ENCODE measurements at regions not wholly inside any gene's neighbourhood (a gene's known extent, or its start where the extent isn't known, plus 50 kb on each side); places are given as distances from the start of the nearest gene placed in this dataset.

- no peak for DNase-seq
Measured at GRCh38 chr2:145841973-145842372, 1322.1 kb upstream of the ZEB2 start.

GRCh38 chr2:145836986-145837385, 1317.1 kb upstream of the ZEB2 start:
- no peak for DNase-seq

- no peak for DNase-seq
Measured at GRCh38 chr2:145835665-145836064, 1315.7 kb upstream of the ZEB2 start.

- DNase-seq, result no peak
Measured at GRCh38 chr2:145832681-145833080, 1312.8 kb upstream of the ZEB2 start.

DNA sequence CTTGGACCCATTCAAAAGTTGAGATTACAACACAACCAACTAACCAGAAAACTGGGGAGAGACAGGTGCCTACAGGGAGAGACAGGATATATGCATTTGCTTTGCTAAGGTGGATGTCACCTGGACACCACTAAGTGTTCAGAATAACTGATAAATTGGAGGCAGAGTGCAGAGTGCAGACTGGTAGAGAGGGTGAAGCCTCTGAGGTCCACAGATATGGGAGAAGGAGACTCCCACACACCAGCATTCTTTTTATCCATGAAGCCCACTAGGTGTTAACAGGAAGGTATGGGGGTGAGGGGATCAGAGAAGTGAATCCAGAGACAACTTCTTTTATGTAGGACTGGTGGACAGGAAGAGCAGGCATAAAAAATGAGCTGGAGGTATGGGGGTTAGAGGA, 1310.0 kb upstream of the ZEB2 start:
- DNase-seq, result no peak

DNA sequence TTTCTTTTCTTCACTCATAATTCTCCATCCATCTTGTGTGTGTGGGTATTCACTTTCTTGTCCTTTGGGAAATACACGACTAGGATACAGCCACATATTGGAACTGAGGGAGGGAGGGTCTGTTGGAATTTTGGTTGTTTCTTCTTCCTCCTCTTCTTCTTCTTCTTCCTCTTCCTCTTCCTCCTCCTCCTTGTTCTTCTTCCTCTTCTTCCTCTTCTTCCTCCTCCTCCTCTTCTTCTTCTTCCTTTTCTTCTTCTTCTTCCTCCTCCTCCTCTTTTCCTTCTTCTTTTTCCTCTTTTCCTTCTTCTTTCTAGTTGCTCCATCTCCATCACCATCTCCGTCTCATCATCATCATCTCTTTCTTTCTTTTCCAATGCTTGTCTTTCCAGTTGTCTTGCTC, 1307.3 kb upstream of the ZEB2 start:
- no peak for DNase-seq

GRCh38 chr2:145824384-145824783, 1304.5 kb upstream of the ZEB2 start:
- DNase-seq, result no peak

- DNase-seq, result no peak
Measured at GRCh38 chr2:145822892-145823534, 1303.1 kb upstream of the ZEB2 start.

GRCh38 chr2:145820651-145821050, 1300.7 kb upstream of the ZEB2 start:
- DNase-seq, result no peak

GRCh38 chr2:145818890-145819504, 1299.1 kb upstream of the ZEB2 start:
- DNase-seq, result no peak

DNA sequence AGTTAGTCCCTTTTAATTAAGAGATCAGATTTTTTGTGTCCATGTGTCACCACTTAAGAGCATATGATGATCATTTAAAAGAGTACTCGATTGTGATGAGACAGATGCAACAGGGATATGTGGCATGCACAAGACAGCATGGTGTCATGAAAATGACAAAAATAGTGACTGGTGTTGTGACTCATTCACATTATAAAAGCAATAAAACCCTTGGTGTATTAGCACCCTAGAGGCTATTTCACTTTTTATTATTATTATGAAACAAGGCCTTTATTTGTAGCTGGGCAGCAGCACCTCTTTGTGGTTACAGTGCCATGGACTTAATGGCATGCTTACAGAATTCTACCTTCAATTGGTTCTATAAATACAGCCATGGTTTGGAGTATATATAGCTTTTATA, 1296.0 kb upstream of the ZEB2 start:
- DNase-seq, result no peak

DNA sequence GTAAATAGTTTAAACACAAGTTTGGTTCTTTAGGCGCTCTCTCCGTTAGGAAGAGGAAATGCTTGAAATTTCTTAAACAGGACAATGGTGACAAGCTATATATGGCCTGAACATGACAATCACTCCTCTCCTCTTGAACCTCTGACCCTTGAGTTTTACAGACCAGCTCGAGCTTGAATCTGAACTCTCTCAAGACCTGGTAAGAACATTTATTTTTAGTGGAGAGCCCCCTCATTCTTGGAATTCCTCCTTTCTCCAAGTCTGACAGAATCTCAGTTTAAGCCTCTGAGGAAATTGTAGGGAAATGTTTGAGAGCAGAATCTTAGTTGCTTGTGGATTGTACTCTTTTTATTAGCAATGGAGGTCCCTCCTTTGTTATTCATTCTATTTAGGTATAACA, 1293.6 kb upstream of the ZEB2 start:
- DNase-seq, result no peak

DNA sequence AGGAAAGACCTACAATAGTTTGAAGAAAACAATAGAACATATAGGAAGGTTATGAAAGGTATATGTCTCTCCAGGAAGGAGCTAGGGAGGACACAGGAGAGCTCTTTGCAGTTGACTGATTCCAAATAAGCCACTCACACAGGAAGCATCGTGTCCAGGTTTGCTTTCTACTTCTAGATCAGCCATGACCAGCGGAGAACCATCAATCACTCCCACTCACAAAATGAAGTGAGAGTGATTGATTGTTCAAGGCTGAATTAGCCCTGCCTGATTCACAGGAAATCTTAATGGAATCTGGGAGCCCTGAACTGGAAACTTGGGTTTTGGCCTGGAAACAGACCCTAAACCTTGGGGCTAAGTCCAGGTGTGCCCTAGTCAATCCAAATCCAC, 1292.2 kb upstream of the ZEB2 start:
- no peak for DNase-seq

DNA sequence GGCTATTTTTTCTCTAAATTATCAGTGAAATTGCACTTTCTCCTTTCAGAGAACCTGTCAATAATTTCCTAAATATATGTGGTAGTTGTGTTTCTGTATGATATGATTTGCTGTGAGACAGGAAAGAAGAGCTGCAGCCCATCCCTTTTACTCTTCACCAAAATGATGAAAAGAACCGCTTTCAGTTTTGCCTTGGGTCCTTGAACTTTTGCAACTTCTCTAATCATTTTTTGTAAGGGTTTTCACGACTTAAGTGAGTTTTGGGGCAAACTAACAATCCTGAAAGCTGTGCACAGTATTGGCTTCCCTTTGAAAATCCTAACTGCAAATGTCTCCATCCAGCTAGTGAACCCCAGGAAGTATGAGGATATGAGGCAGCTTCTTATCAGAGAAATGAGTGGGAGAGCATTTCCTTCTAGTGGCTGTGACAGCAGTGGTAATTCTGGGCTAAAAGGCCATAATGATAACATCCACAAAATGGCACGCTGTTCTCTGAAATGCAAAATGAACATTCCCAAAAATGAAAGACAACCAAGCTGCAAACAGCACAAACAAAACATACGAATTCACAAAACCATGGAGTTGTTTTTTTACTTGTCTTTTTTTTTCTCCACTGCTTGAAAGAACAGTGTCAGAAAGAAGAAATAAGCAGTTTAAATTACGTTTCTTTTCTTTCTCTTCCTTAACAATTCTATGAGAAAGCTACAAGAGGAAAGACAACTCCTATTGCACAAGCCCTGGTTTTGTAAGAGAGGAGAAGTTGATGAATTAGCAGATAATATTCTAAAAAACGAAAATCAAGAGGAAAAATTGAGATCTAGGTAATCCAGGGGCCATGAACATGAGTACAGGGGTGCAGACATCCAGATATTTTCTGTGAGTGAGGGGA, 1291.6 kb upstream of the ZEB2 start:
- no peak for DNase-seq

- DNase-seq, result no peak
Measured at GRCh38 chr2:145807968-145808367, 1288.0 kb upstream of the ZEB2 start.

DNA sequence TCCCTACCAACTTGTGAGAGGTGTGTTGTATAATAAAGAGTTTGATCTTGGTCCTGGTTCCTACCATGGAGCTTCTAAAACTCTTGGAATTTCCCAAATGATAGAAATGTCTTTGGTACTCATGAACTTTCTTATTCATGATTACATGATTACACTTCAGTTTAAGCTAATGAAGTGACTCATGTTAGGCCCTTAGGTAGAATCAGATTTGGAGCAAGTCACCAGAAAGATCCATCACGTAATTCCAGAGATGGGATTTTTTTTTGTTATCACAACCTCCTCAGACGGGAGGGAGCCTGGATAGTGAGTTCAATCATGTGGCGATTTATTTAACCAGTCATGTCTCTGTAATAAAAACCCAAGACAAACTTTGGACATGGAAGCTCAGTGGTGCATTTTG, 1287.6 kb upstream of the ZEB2 start:
- DNase-seq, result no peak

DNA sequence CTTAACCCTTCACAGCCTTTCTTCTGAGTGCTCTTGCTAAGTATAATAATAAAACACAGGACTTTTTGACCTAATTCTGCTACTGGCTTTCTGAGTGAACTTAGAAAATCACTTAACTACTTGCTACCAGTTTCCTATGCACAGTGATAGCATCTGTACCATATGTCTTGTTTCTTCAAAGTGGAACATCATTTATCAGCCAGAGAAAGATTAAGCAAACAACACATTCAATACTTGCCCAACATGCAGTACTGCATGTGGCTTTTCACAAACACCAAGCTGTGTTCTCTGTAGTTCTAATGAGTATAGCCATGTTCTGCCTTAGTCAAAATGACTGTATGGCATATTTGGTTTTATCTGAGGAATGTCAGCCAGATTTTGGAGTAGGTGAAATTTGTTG, 1286.6 kb upstream of the ZEB2 start:
- DNase-seq, result no peak

DNA sequence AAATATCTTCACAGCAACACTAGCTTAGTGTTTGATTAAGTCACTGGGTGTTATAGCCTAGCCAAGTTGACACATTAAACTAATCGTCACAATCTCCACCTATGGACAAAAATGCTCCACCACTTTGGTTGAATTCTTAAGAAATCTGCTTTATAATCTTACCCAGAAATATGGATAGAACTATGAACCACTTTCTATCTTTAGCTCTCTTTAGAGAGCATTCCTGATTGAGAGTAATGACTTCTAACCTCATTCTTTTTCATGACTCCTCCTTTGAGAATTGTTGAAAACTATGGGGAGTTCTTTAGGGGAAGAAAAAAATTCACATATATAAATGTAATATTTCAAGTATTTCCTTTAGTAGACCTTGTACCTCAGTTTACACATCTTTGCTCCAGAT, 1282.2 kb upstream of the ZEB2 start:
- DNase-seq, result no peak

- DNase-seq, result no peak
Measured at GRCh38 chr2:145801210-145801609, 1281.3 kb upstream of the ZEB2 start.

DNA sequence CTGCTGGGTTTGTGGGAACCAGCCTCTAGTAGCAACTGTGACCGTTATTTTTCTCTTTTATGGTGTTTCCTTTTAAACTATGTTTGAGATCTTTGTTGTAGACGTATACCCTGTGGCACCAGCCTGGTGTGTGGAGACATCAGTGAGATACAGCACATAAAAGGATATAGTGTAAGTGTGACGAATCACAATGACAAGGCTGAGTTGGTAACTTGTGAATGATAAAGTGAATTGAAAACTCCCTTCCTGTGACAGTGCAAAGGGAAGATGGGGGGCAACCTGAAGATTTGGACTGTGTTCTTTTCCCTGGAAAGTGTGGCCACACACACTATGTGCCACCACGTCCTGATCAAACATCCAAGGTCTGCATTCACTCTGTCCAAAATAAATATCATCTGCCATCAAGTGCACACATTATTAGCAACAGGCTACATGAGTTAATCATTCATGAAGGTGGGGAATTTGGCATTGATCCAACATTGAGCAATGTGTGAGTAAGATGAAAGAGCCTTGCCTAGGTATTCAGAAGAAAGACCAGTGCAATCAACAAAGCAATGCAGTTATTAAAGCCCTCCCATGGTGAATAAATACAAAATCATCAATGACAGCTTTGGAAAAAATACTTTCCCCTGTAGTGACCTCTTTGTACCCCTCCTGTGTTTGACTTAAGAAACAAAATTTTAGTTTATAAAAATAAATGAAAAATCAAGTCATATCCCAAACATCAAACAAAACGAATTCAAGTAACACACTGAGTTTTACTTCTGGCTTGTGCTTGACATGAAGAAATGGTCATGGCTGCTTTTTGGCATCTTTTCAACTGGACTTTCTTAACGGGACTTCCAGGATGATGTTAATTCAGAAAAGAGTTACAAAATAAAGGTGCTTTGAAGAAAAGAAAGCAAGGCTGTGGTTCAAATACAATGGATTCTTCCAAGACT, 1280.5 kb upstream of the ZEB2 start:
- DNase-seq, result no peak

GRCh38 chr2:145799595-145800108, 1279.7 kb upstream of the ZEB2 start:
- DNase-seq, result no peak

DNA sequence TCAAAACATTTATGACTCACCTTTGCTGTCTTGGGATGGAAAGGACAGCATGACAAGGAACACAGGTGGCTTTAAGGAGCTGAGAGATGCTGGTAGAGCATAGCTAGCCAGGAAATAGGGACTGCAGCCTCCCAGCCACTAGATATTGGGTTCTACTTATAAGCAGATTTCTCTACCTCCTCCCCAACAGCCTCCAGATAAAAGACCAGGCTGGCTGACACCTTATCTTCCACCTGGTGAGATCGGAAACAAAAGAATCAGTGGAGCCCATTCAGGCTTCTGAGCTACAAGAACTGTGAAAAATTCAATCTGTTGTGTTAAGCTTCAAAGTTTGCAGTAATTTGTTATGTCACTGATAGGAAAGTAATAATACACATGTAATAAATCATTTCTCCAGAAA, 1278.5 kb upstream of the ZEB2 start:
- no peak for DNase-seq

- no peak for DNase-seq
Measured at GRCh38 chr2:145797692-145798091, 1277.8 kb upstream of the ZEB2 start.

All from NCI-H2029 (cell line).